H9 (cell line): ENCODE measurements at regions not wholly inside any gene's neighbourhood (a gene's known extent, or its start where the extent isn't known, plus 50 kb on each side); places are given as distances from the start of the nearest gene placed in this dataset.

ENCODE experiments used
- DNase-seq: peaks from one replicate; pipeline ENCODE4 v3.0.0-alpha.2; 2017
- H2AFZ ChIP-seq: one replicate; pipeline ENCODE4 v1.6.1; 2013; ENCODE audit warnings: mild to moderate bottlenecking, low read length, control low read depth, moderate library complexity
- H2AK5ac ChIP-seq: 2 replicates; pipeline ENCODE4 v1.6.1; 2013; ENCODE audit warnings: low read length, control low read depth, mixed read lengths; ENCODE audit not compliant: insufficient read length
- H2BK120ac ChIP-seq: one replicate; pipeline ENCODE4 v1.6.1; 2013; ENCODE audit warnings: low read depth, mild to moderate bottlenecking, low read length, control low read depth, inconsistent platforms; ENCODE audit not compliant: poor library complexity, severe bottlenecking
- H2BK12ac ChIP-seq: 2 replicates; pipeline ENCODE4 v1.6.1; 2013; ENCODE audit warnings: low read length, control low read depth, mixed read lengths, low read depth; ENCODE audit not compliant: insufficient read length
- H2BK15ac ChIP-seq: 2 replicates; pipeline ENCODE4 v1.6.1; 2013; ENCODE audit warnings: low read depth, low read length, control low read depth
- H2BK20ac ChIP-seq: one replicate; pipeline ENCODE4 v1.6.1; 2013; ENCODE audit warnings: low read depth, mild to moderate bottlenecking, low read length, control low read depth, inconsistent platforms; ENCODE audit not compliant: poor library complexity, severe bottlenecking
- H2BK5ac ChIP-seq: 2 replicates; pipeline ENCODE4 v1.6.1; 2013; ENCODE audit warnings: low read length, control low read depth, mixed read lengths; ENCODE audit not compliant: insufficient read length
- H3K14ac ChIP-seq: 2 replicates; pipeline ENCODE4 v1.6.1; 2013; ENCODE audit warnings: low read length, control low read depth; ENCODE audit not compliant: insufficient read depth
- H3K18ac ChIP-seq: 2 replicates; pipeline ENCODE4 v1.6.1; 2013; ENCODE audit warnings: low read depth, mild to moderate bottlenecking, mixed read lengths, low read length, control low read depth; ENCODE audit not compliant: insufficient read length
- H3K23ac ChIP-seq: 2 replicates; pipeline ENCODE4 v1.6.1; 2013; ENCODE audit warnings: low read length, control low read depth, mixed read lengths, low read depth; ENCODE audit not compliant: insufficient read length
- H3K23me2 ChIP-seq: 2 replicates; pipeline ENCODE4 v1.6.1; 2013; ENCODE audit warnings: low read depth, mild to moderate bottlenecking, mixed read lengths, low read length, control low read depth; ENCODE audit not compliant: insufficient read length, poor library complexity, severe bottlenecking
- H3K27ac ChIP-seq: 2 replicates; pipeline ENCODE4 v1.5.1; 2013; ENCODE audit warnings: low read length, control low read depth, mixed read lengths, low read depth; ENCODE audit not compliant: insufficient read length
- H3K27me3 ChIP-seq: 2 replicates; pipeline ENCODE4 v1.6.1; 2013; ENCODE audit warnings: low read length, control low read depth, inconsistent platforms; ENCODE audit not compliant: insufficient read depth
- H3K4ac ChIP-seq: 2 replicates; pipeline ENCODE4 v1.6.1; 2013; ENCODE audit warnings: low read depth, mild to moderate bottlenecking, control low read depth, inconsistent platforms, low read length, moderate library complexity
- H3K4me1 ChIP-seq: 2 replicates; pipeline ENCODE4 v1.6.1; 2013; ENCODE audit warnings: low read length, control low read depth, inconsistent platforms; ENCODE audit not compliant: insufficient read depth
- H3K4me2 ChIP-seq: 2 replicates; pipeline ENCODE4 v1.6.1; 2013; ENCODE audit warnings: low read length, control low read depth, mixed read lengths; ENCODE audit not compliant: insufficient read length, insufficient read depth
- H3K56ac ChIP-seq: 2 replicates; pipeline ENCODE4 v1.6.1; 2013; ENCODE audit warnings: low read depth, mild to moderate bottlenecking, mixed read lengths, low read length, control low read depth; ENCODE audit not compliant: insufficient read length
- H3K79me1 ChIP-seq: 2 replicates; pipeline ENCODE4 v1.6.1; 2013; ENCODE audit warnings: low read depth, mild to moderate bottlenecking, moderate library complexity, low read length, control low read depth, inconsistent platforms; ENCODE audit not compliant: insufficient read depth, poor library complexity, severe bottlenecking
- H3K79me2 ChIP-seq: 2 replicates; pipeline ENCODE4 v1.6.1; 2013; ENCODE audit warnings: low read length, control low read depth, inconsistent platforms; ENCODE audit not compliant: insufficient read depth
- H3K9ac ChIP-seq: 2 replicates; pipeline ENCODE4 v1.6.1; 2013; ENCODE audit warnings: low read length, control low read depth, mixed read lengths; ENCODE audit not compliant: insufficient read length; ENCODE audit errors: extremely low read depth
- H3K9me3 ChIP-seq: one replicate; pipeline ENCODE4 v1.6.1; 2013; ENCODE audit warnings: low read depth, low read length, inconsistent platforms; ENCODE audit not compliant: control insufficient read depth
- H3T11ph ChIP-seq: one replicate; pipeline ENCODE4 v1.6.1; 2013; ENCODE audit warnings: mild to moderate bottlenecking, low read length, control low read depth, inconsistent platforms
- H4K20me1 ChIP-seq: one replicate; pipeline ENCODE4 v1.6.1; 2013; ENCODE audit not compliant: control insufficient read depth, insufficient read length, insufficient read depth
- H4K5ac ChIP-seq: 2 replicates; pipeline ENCODE4 v1.6.1; 2013; ENCODE audit warnings: low read depth, mild to moderate bottlenecking, mixed read lengths, low read length, control low read depth; ENCODE audit not compliant: insufficient read length
- H4K8ac ChIP-seq: replicated peaks from 2 replicates; pipeline ENCODE4 v1.6.1; 2013; ENCODE audit warnings: low read length, control low read depth, mixed read lengths, low read depth; ENCODE audit not compliant: insufficient read length
- H4K91ac ChIP-seq: 2 replicates; pipeline ENCODE4 v1.6.1; 2013; ENCODE audit warnings: low read depth, mild to moderate bottlenecking, moderate library complexity, mixed read lengths, low read length, control low read depth; ENCODE audit not compliant: insufficient read length
- H3K27ac Mint-ChIP-seq, 3 experiments: 2 replicates in 2 of 3; 3 replicates in 1 of 3; pipeline ENCODE4 v1.8.0; 2020 to 2021; ENCODE audit warnings: mixed read lengths in 3 of 3, mild to moderate bottlenecking in 1 of 3, moderate library complexity in 1 of 3
- H3K27me3 Mint-ChIP-seq: 2 replicates; pipeline ENCODE4 v1.8.0; 2021; ENCODE audit warnings: low read depth, mild to moderate bottlenecking, moderate library complexity, mixed read lengths
- H3K36me3 Mint-ChIP-seq, 3 experiments: 2 replicates in 2 of 3; 3 replicates in 1 of 3; pipeline ENCODE4 v1.8.0; 2020 to 2021; ENCODE audit warnings: low read depth in 3 of 3, mixed read lengths in 3 of 3; ENCODE audit not compliant: insufficient read depth in 1 of 3
- H3K4me1 Mint-ChIP-seq, 2 experiments: 2 replicates each; pipeline ENCODE4 v1.8.0; 2020; ENCODE audit warnings: mixed read lengths in 2 of 2
- H3K4me3 Mint-ChIP-seq, 2 experiments: 2 replicates in 1 of 2; 3 replicates in 1 of 2; pipeline ENCODE4 v1.8.0; 2020 to 2021; ENCODE audit warnings: mild to moderate bottlenecking in 2 of 2, mixed read lengths in 2 of 2, moderate library complexity in 1 of 2
- H3K9me3 Mint-ChIP-seq, 2 experiments: 2 replicates in 1 of 2; 3 replicates in 1 of 2; pipeline ENCODE4 v1.8.0; 2020; ENCODE audit warnings: mild to moderate bottlenecking in 2 of 2, mixed read lengths in 2 of 2, moderate library complexity in 1 of 2
- CTCF ChIP-seq: fragments of 200-600 bp; sonication (generic); conservative IDR thresholded peaks from 3 replicates; pipeline ENCODE4 v1.8.0; 2021; ENCODE audit warnings: antibody characterized with exemption, mild to moderate bottlenecking
- WGBS: extraction: QIAGEN DNeasy Blood & Tissue Kit; methylation state at CpG from one replicate; pipeline ENCODE4 v1.1.7; 2013; ENCODE audit warnings: missing lambda C conversion rate, low lambda C conversion rate, mixed read lengths; ENCODE audit not compliant: insufficient read length; ENCODE audit errors: extremely low coverage; 5-methylcytosine and 5-hydroxymethylcytosine counted together

DNA sequence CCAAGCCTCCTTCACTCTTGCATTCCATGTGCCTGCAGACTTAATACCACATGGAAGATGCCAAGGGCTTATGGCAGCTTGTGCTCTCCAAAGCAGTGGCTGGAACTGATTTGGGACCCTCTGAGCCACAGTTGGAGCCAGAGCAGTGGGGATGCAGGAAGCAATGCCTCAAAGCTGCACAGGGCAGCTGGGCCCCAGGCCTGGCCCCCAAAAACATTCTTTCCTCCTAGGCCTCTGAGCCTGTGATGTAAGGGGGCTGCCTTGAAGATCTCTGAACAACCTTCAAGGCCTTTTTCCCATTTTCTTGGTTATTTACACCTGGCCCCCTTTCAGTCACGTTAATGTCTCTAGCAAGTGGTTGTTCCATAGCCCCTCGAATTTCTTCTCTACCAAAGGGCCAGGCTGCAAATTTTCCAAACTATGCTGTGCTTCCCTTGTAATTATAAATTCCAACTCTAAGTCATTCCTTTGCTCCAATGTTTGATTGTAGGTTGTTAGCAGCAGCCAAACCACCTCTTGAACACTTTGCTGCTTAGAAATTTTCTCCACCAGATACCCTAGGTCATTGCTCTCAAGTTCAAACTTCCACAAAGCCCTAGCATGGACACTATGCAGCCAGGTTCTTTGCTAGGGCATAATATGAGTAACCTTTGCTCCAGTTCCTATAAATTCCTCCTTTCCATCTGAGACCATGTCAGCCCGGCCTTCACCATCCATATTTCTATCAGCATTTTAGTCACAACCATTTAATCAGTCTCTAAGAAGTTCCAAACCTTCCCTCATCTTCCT, 245.0 kb upstream of the RBBP8 start:
- no peak overlapping the region for H2BK20ac ChIP-seq
- Mint-ChIP-seq H3K27ac (no peak overlapping the region), H3K27me3 (peaks cover 3% of the 10 kb centered on the region), H3K4me1 (peaks cover 5 to 11% of the 10 kb centered on the region in 2 experiments), H3K4me3 (no peak overlapping the region), H3K36me3 (peaks cover 3 to 8% (median 5%) of the 10 kb centered on the region in 3 experiments; a peak in 5 of 7 replicates), H3K9me3 (peaks cover 13% of the 10 kb centered on the region in 2 experiments)
- peaks cover 8% of the 10 kb centered on the region for H3K9me3 ChIP-seq
- no peak overlapping the region for H3K14ac ChIP-seq
- no peak overlapping the region for H3T11ph ChIP-seq
- no CpG with 5 or more reads among the region's 3 CpGs for WGBS
- H3K23ac ChIP-seq: no peak overlapping the region
- H3K56ac ChIP-seq: no peak overlapping the region
- H2AK5ac ChIP-seq: no peak overlapping the region
- H2AFZ ChIP-seq: no peak overlapping the region
- DNase-seq: no peak
- H3K9ac ChIP-seq: no peak overlapping the region
- no peaks in the 10 kb centered on the region for H3K23me2 ChIP-seq
- H2BK12ac ChIP-seq: no peak overlapping the region
- no peak overlapping the region for H3K4me2 ChIP-seq
- H3K79me2 ChIP-seq: no peaks in the 10 kb centered on the region
- no peak overlapping the region for H4K8ac ChIP-seq
- no peaks in the 10 kb centered on the region for H3K79me1 ChIP-seq
- H2BK120ac ChIP-seq: no peak overlapping the region
- no peaks in the 10 kb centered on the region for H3K27me3 ChIP-seq
- H2BK5ac ChIP-seq: no peak overlapping the region
- H4K20me1 ChIP-seq: no peaks in the 10 kb centered on the region
- no peak overlapping the region for H3K4ac ChIP-seq
- no peak for TF ChIP-seq CTCF
- H3K4me1 ChIP-seq: no peaks in the 10 kb centered on the region
- no peak overlapping the region for H3K27ac ChIP-seq
- H4K91ac ChIP-seq: no peak overlapping the region
- no peak overlapping the region for H4K5ac ChIP-seq
- H2BK15ac ChIP-seq: no peak overlapping the region
- no peak overlapping the region for H3K18ac ChIP-seq
